AG04450 (cell line): ENCODE measurements at regions not wholly inside any gene's neighbourhood (a gene's known extent, or its start where the extent isn't known, plus 50 kb on each side); places are given as distances from the start of the nearest gene placed in this dataset.

Experiments used
- CTCF ChIA-PET: fragments of 300-600, 350-600 bp; formaldehyde crosslinking; extraction: SDS; loops from one replicate; lab custom pipeline; 2022; ENCODE audit warnings: antibody characterized with exemption, inconsistent platforms; lab: Charles Lee
- POLR2A ChIA-PET: fragments of 350-600 bp; formaldehyde crosslinking; extraction: SDS; loops from one replicate; lab custom pipeline; 2021; ENCODE audit warnings: antibody characterized with exemption, inconsistent platforms; lab: Yijun Ruan, JAX
- DNase-seq: peaks from one replicate; pipeline ENCODE4 v3.0.0-alpha.2; 2011; ENCODE audit warnings: low read depth, low spot score
- H3K27ac ChIP-seq: one replicate; pipeline ENCODE4 v1.5.1; 2012; ENCODE audit warnings: low read depth, low read length, control low read depth
- H3K27me3 ChIP-seq: one replicate; pipeline ENCODE4 v1.6.0; 2012; ENCODE audit warnings: low read length; ENCODE audit not compliant: control insufficient read depth, insufficient read depth
- H3K4me3 ChIP-seq: 2 replicates; pipeline ENCODE4 v1.5.1; 2011; ENCODE audit warnings: mild to moderate bottlenecking, low read depth, low read length, control low read depth
- H3K9me3 ChIP-seq: 2 replicates; pipeline ENCODE4 v1.5.1; 2012; ENCODE audit warnings: low read length; ENCODE audit not compliant: control insufficient read depth, insufficient read depth
- CTCF ChIP-seq: IDR thresholded peaks from 2 replicates; pipeline ENCODE4 v1.5.1; 2011; ENCODE audit warnings: low read depth, low read length, control low read depth, inconsistent platforms

DNA sequence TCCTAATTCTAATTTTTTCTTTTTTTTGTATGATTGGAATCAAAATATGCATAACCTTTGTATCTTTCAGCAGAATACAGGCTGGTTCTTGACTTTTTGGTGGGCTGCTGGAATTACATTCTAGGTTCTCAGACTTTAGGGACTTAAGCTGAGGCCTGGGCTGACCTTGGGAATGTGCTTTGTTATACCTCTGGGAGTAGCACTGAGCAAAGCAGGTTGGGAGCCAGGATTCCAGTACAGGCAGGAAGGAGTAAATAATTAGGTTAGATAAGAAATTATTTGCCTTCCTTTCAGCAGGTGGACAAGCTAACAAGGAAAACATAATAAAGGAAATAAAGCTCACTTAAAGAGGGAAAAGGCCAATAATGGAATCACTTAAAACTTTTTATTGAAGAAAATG, 49.9 kb upstream of the SLC4A4 start:
- Histone ChIP-seq H3K27me3 (no peaks in the 10 kb centered on the region), H3K9me3 (no peaks in the 10 kb centered on the region), H3K4me3 (no peak overlapping the region), H3K27ac (no peak overlapping the region)
- no peak for DNase-seq
- ChIA-PET POLR2A (no interaction called here), CTCF (no interaction called here)
- TF ChIP-seq CTCF: no peak
